ENCODE measurements at regions not wholly inside any gene's neighbourhood (a gene's known extent, or its start where the extent isn't known, plus 50 kb on each side); places are given as distances from the start of the nearest gene placed in this dataset.

DNA sequence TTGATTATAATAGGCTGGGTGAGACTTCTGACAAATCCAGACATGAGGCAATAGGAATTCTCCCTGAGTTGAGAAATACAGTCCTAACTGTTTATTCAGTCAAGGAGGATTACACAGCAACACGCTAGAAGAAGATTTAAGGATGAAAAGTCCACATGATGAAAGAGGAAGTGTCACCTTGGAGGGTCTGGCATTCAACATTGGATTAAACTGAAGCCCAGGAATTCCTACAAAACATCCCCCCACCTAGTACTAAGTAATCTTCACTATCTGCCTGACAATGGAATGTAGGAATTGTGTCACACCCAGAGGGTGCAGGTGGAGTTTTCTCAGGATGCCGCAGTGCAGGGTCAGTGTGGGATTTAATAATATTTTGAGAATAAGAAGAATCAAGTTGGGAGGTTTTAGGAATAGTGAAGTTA is 142.4 kb downstream of the SOCS6 start:
- no peaks in the 10 kb centered on the region for H3K27me3 ChIP-seq (ENCODE audit: low read depth, low read length)
- no peak overlapping the region for H3K27ac ChIP-seq (ENCODE audit: low read length)
- no peaks in the 10 kb centered on the region for H3K36me3 ChIP-seq (ENCODE audit: control insufficient read depth in 1 of 2, insufficient read depth in 2 of 2, low read length in 2 of 2)
- no peaks in the 10 kb centered on the region for H3K4me1 ChIP-seq (ENCODE audit: control insufficient read depth in 1 of 2, insufficient read depth in 2 of 2, low read length in 2 of 2)
- H3K9me3 ChIP-seq (ENCODE audit: control insufficient read depth in 1 of 2, low read length in 2 of 2) = no peaks in the 10 kb centered on the region
- H3K4me3 ChIP-seq (ENCODE audit: low read depth in 1 of 2, low read length in 2 of 2) = no peak overlapping the region

DNA sequence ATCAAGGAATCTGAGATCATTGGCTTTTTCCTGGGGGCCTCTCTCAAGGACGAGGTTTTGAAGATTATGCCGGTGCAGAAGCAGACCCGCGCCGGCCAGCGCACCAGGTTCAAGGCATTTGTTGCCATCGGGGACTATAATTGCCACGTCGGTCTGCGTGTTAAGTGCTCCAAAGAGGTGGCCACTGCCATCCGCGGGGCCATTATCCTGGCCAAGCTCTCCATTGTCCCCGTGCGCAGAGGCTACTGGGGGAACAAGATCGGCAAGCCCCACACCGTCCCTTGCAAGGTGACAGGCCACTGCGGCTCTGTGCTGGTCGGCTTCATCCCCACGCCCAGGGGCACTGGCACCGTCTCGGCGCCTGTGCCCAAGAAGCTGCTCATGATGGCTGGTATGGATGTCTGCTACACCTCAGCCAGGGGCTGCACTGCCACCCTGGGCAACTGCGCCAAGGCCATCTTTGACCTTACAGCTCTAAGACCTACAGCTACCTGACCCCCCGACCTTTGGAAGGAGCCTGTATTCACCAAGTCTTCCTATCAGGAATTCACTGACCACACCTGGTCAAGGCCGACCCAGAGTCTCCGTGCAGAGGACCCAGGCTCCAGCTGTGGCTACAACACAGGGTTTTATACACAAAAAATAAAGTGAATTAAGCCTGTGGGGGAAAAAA is 141.8 kb downstream of the SOCS6 start:
- no peaks in the 10 kb centered on the region for H3K27me3 ChIP-seq (ENCODE audit: low read depth, low read length)
- no peak overlapping the region for H3K4me3 ChIP-seq (ENCODE audit: low read depth in 1 of 2, low read length in 2 of 2)
- H3K4me1 ChIP-seq (ENCODE audit: control insufficient read depth in 1 of 2, insufficient read depth in 2 of 2, low read length in 2 of 2) = no peaks in the 10 kb centered on the region
- H3K36me3 ChIP-seq (ENCODE audit: control insufficient read depth in 1 of 2, insufficient read depth in 2 of 2, low read length in 2 of 2) = no peaks in the 10 kb centered on the region
- no peaks in the 10 kb centered on the region for H3K9me3 ChIP-seq (ENCODE audit: control insufficient read depth in 1 of 2, low read length in 2 of 2)
- no peak overlapping the region for H3K27ac ChIP-seq (ENCODE audit: low read length)

GRCh38 chr18:70429847-70430500 is 141.1 kb downstream of the SOCS6 start:
- H3K36me3 ChIP-seq (ENCODE audit: control insufficient read depth in 1 of 2, insufficient read depth in 2 of 2, low read length in 2 of 2) = no peaks in the 10 kb centered on the region
- H3K27ac ChIP-seq (ENCODE audit: low read length) = no peak overlapping the region
- no peaks in the 10 kb centered on the region for H3K27me3 ChIP-seq (ENCODE audit: low read depth, low read length)
- H3K4me1 ChIP-seq (ENCODE audit: control insufficient read depth in 1 of 2, insufficient read depth in 2 of 2, low read length in 2 of 2) = no peaks in the 10 kb centered on the region
- H3K9me3 ChIP-seq (ENCODE audit: control insufficient read depth in 1 of 2, low read length in 2 of 2) = no peaks in the 10 kb centered on the region
- no peak overlapping the region for H3K4me3 ChIP-seq (ENCODE audit: low read depth in 1 of 2, low read length in 2 of 2)

GRCh38 chr18:70428439-70428838 is 139.6 kb downstream of the SOCS6 start:
- no peaks in the 10 kb centered on the region for H3K36me3 ChIP-seq (ENCODE audit: control insufficient read depth in 1 of 2, insufficient read depth in 2 of 2, low read length in 2 of 2)
- H3K9me3 ChIP-seq (ENCODE audit: control insufficient read depth in 1 of 2, low read length in 2 of 2) = no peaks in the 10 kb centered on the region
- no peaks in the 10 kb centered on the region for H3K4me1 ChIP-seq (ENCODE audit: control insufficient read depth in 1 of 2, insufficient read depth in 2 of 2, low read length in 2 of 2)
- H3K4me3 ChIP-seq (ENCODE audit: low read depth in 1 of 2, low read length in 2 of 2) = no peak overlapping the region
- H3K27ac ChIP-seq (ENCODE audit: low read length) = no peak overlapping the region
- no peaks in the 10 kb centered on the region for H3K27me3 ChIP-seq (ENCODE audit: low read depth, low read length)

GRCh38 chr18:70426818-70427217 is 138.0 kb downstream of the SOCS6 start:
- Histone ChIP-seq H3K9me3 (ENCODE audit: control insufficient read depth in 1 of 2, low read length in 2 of 2) (no peaks in the 10 kb centered on the region), H3K4me1 (ENCODE audit: control insufficient read depth in 1 of 2, insufficient read depth in 2 of 2, low read length in 2 of 2) (peaks cover 5 to 7% of the 10 kb centered on the region in 2 donors)

DNA sequence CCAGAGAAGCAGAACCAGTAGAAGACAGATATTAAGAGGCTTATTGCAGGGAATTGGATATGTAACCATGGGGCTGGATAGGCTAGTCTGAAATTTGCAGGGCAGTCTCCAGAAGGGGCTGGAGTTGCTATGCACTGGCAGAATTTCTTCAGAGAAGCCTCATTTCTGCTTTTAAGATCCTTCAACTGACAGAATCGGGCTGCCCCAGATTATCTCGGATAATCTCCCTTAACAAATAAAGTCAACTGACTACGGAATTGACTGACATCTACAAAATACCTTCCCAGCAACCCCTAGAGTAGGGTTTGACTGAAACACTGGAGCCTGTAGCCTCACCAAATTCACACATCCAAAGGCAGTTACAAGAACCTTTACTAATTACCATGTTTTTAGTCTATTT is 136.4 kb downstream of the SOCS6 start:
- no peak overlapping the region for H3K4me3 ChIP-seq (ENCODE audit: low read depth in 1 of 2, low read length in 2 of 2)
- H3K9me3 ChIP-seq (ENCODE audit: control insufficient read depth in 1 of 2, low read length in 2 of 2) = no peaks in the 10 kb centered on the region
- H3K4me1 ChIP-seq (ENCODE audit: control insufficient read depth in 1 of 2, insufficient read depth in 2 of 2, low read length in 2 of 2) = peaks cover 7 to 10% of the 10 kb centered on the region in 2 donors
- no peaks in the 10 kb centered on the region for H3K27me3 ChIP-seq (ENCODE audit: low read depth, low read length)
- H3K36me3 ChIP-seq (ENCODE audit: control insufficient read depth in 1 of 2, insufficient read depth in 2 of 2, low read length in 2 of 2) = no peaks in the 10 kb centered on the region
- H3K27ac ChIP-seq (ENCODE audit: low read length) = no peak overlapping the region

More at GRCh38 chr18:70426818-70427217, 138.0 kb downstream of the SOCS6 start:
- Histone ChIP-seq H3K36me3 (ENCODE audit: control insufficient read depth in 1 of 2, insufficient read depth in 2 of 2, low read length in 2 of 2) (no peaks in the 10 kb centered on the region), H3K27ac (ENCODE audit: low read length) (no peak overlapping the region), H3K27me3 (ENCODE audit: low read depth, low read length) (no peaks in the 10 kb centered on the region), H3K4me3 (ENCODE audit: low read depth in 1 of 2, low read length in 2 of 2) (no peak overlapping the region)

GRCh38 chr18:70423988-70424387 is 135.1 kb downstream of the SOCS6 start:
- H3K36me3 ChIP-seq (ENCODE audit: control insufficient read depth in 1 of 2, insufficient read depth in 2 of 2, low read length in 2 of 2) = no peaks in the 10 kb centered on the region
- H3K27ac ChIP-seq (ENCODE audit: low read length) = no peak overlapping the region
- H3K4me1 ChIP-seq (ENCODE audit: control insufficient read depth in 1 of 2, insufficient read depth in 2 of 2, low read length in 2 of 2) = peaks cover 7 to 10% of the 10 kb centered on the region in 2 donors
- no peaks in the 10 kb centered on the region for H3K27me3 ChIP-seq (ENCODE audit: low read depth, low read length)
- H3K9me3 ChIP-seq (ENCODE audit: control insufficient read depth in 1 of 2, low read length in 2 of 2) = no peaks in the 10 kb centered on the region
- no peak overlapping the region for H3K4me3 ChIP-seq (ENCODE audit: low read depth in 1 of 2, low read length in 2 of 2)

- H3K27ac ChIP-seq (ENCODE audit: low read length) = peak overlapping the region; percentile 33
- H3K4me3 ChIP-seq (ENCODE audit: low read depth in 1 of 2, low read length in 2 of 2) = no peak overlapping the region
- no peaks in the 10 kb centered on the region for H3K9me3 ChIP-seq (ENCODE audit: control insufficient read depth in 1 of 2, low read length in 2 of 2)
These were observed 134.3 kb downstream of the SOCS6 start for GRCh38 chr18:70423120-70423519.

DNA sequence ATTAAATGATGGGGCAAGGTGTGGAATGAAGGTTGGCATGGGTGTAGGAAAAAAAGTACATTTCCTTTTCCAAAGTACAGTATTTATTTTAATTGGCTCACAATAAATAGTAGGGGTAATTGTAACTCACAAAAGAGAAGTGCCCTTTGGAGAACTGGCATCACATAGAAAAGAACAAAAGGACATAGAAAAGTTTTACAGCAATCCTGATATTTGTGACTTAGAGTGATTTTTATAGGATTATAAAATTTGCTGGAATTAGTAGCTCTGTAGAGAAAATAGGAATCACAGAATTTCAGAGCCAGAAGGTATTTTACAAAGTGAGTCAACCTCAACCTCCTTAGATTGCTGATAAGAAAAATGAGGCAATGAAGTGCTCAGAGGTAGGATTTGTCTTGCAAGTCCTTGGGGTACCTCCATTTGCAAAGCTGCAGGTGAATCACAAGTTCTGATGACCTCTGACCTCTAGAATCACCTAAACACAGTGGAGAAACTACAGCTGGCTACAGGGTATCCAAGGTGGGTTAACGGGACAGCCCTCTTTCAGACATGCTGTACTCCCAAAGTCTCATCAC is 133.6 kb downstream of the SOCS6 start:
- H3K27ac ChIP-seq (ENCODE audit: low read length) = peak overlapping the region; percentile 33
- H3K4me1 ChIP-seq (ENCODE audit: control insufficient read depth in 1 of 2, insufficient read depth in 2 of 2, low read length in 2 of 2) = peaks cover 7 to 10% of the 10 kb centered on the region in 2 donors
- H3K9me3 ChIP-seq (ENCODE audit: control insufficient read depth in 1 of 2, low read length in 2 of 2) = no peaks in the 10 kb centered on the region
- no peak overlapping the region for H3K4me3 ChIP-seq (ENCODE audit: low read depth in 1 of 2, low read length in 2 of 2)
- H3K27me3 ChIP-seq (ENCODE audit: low read depth, low read length) = no peaks in the 10 kb centered on the region
- H3K36me3 ChIP-seq (ENCODE audit: control insufficient read depth in 1 of 2, insufficient read depth in 2 of 2, low read length in 2 of 2) = no peaks in the 10 kb centered on the region

More at GRCh38 chr18:70423120-70423519, 134.3 kb downstream of the SOCS6 start:
- H3K4me1 ChIP-seq (ENCODE audit: control insufficient read depth in 1 of 2, insufficient read depth in 2 of 2, low read length in 2 of 2) = peaks cover 7 to 10% of the 10 kb centered on the region in 2 donors
- no peaks in the 10 kb centered on the region for H3K36me3 ChIP-seq (ENCODE audit: control insufficient read depth in 1 of 2, insufficient read depth in 2 of 2, low read length in 2 of 2)
- no peaks in the 10 kb centered on the region for H3K27me3 ChIP-seq (ENCODE audit: low read depth, low read length)

- Histone ChIP-seq H3K27me3 (ENCODE audit: low read depth, low read length) (no peaks in the 10 kb centered on the region), H3K4me1 (ENCODE audit: control insufficient read depth in 1 of 2, insufficient read depth in 2 of 2, low read length in 2 of 2) (peaks cover 7 to 10% of the 10 kb centered on the region in 2 donors), H3K36me3 (ENCODE audit: control insufficient read depth in 1 of 2, insufficient read depth in 2 of 2, low read length in 2 of 2) (no peaks in the 10 kb centered on the region), H3K4me3 (ENCODE audit: low read depth in 1 of 2, low read length in 2 of 2) (no peak overlapping the region), H3K9me3 (ENCODE audit: control insufficient read depth in 1 of 2, low read length in 2 of 2) (no peaks in the 10 kb centered on the region), H3K27ac (ENCODE audit: low read length) (peak overlapping the region; percentile 48)
These were observed 132.9 kb downstream of the SOCS6 start for GRCh38 chr18:70421471-70422390.
